ENCODE measurements at regions not wholly inside any gene's neighbourhood (a gene's known extent, or its start where the extent isn't known, plus 50 kb on each side); places are given as distances from the start of the nearest gene placed in this dataset.

DNA sequence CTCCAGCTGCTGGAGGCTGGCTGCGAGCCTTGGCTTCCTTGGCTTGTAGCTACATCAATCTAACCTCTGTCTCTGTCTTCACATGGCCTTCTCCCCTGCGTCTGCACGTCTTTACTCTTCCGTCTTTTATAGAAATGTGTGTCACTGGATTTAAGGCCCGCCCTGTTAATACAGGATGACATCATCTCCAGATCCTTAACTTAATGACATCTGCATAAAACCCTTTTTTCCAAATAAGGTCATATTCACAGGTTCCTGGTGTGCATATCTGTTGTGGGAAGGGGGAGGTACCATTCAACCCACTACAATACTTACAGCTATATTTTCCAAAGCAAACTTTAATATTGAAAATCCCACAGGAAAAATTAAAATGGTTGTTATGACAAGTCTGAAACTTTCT lies 165.3 kb upstream of the FOXD3 start:
- H3K4me1 ChIP-seq = no peaks in the 10 kb centered on the region
- H3K4me3 ChIP-seq = no peak overlapping the region
- no peaks in the 10 kb centered on the region for H3K9me3 ChIP-seq
- DNase-seq = no peak
- in situ Hi-C loops (cut with MboI; ENCODE audit: low pct_ligation_motif_present in 1 of 4, low pct_unique_long_range_greater_than_20kb in 1 of 4, low sequenced_read_pairs in 3 of 4) (no loop called here), intact Hi-C loops (cut with DNase I; ENCODE audit: low total_unique reads) (no loop called here)
- no peak overlapping the region for H3K27ac ChIP-seq
- H3K27me3 ChIP-seq = peaks cover 3% of the 10 kb centered on the region
- no peaks in the 10 kb centered on the region for H3K36me3 ChIP-seq
- WGBS, 2 donors (ENCODE audit: low coverage in 1 of 2) = 81 to 87% methylated on average over 4 to 5 of the region's 5 CpGs
- TF ChIP-seq POLR2AphosphoS5 (IDR thresholded peaks at IDR 0.05) = no peak
- no peak for TF ChIP-seq POLR2A (IDR thresholded peaks at IDR 0.05)
- TF ChIP-seq, protein P1, sequence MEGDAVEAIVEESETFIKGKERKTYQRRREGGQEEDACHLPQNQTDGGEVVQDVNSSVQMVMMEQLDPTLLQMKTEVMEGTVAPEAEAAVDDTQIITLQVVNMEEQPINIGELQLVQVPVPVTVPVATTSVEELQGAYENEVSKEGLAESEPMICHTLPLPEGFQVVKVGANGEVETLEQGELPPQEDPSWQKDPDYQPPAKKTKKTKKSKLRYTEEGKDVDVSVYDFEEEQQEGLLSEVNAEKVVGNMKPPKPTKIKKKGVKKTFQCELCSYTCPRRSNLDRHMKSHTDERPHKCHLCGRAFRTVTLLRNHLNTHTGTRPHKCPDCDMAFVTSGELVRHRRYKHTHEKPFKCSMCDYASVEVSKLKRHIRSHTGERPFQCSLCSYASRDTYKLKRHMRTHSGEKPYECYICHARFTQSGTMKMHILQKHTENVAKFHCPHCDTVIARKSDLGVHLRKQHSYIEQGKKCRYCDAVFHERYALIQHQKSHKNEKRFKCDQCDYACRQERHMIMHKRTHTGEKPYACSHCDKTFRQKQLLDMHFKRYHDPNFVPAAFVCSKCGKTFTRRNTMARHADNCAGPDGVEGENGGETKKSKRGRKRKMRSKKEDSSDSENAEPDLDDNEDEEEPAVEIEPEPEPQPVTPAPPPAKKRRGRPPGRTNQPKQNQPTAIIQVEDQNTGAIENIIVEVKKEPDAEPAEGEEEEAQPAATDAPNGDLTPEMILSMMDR (IDR thresholded peaks at IDR 0.05) = no peak
- TF ChIP-seq EP300 (IDR thresholded peaks at IDR 0.05; ENCODE audit: low read depth) = no peak

DNA sequence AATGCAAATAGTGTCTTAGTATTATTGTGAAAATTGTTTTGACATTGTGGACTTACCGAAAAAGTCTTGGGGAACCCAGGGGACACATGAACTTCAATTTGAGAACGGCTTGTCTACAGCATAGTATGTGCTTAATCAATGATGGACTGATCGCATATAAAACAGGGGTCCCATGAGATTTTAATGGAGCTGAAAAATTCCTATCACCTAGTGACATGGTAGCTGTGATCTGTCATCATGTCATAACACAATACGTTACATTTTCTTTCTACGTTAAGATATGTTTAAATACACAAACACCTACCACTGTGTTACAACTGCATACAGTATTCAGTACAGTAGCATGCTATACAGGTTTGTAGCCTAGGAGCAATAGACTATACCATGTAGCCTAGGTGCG lies 153.3 kb upstream of the FOXD3 start:
- no peak overlapping the region for H3K27ac ChIP-seq
- H3K9me3 ChIP-seq = no peaks in the 10 kb centered on the region
- H3K27me3 ChIP-seq = no peaks in the 10 kb centered on the region
- H3K4me1 ChIP-seq = no peaks in the 10 kb centered on the region
- in situ Hi-C loops (cut with MboI; ENCODE audit: low pct_ligation_motif_present in 1 of 4, low pct_unique_long_range_greater_than_20kb in 1 of 4, low sequenced_read_pairs in 3 of 4) (no loop called here), intact Hi-C loops (cut with DNase I; ENCODE audit: low total_unique reads) (no loop called here)
- WGBS, 2 donors (ENCODE audit: low coverage in 1 of 2) = 69 to 81% methylated on average over 6 of the region's 6 CpGs
- TF ChIP-seq EP300 (IDR thresholded peaks at IDR 0.05; ENCODE audit: low read depth) (no peak), POLR2A (IDR thresholded peaks at IDR 0.05) (no peak), POLR2AphosphoS5 (IDR thresholded peaks at IDR 0.05) (no peak)
- TF ChIP-seq, protein P1 (IDR thresholded peaks at IDR 0.05) = no peak
- no peak overlapping the region for H3K4me3 ChIP-seq
- DNase-seq = no peak
- H3K36me3 ChIP-seq = no peaks in the 10 kb centered on the region

DNA sequence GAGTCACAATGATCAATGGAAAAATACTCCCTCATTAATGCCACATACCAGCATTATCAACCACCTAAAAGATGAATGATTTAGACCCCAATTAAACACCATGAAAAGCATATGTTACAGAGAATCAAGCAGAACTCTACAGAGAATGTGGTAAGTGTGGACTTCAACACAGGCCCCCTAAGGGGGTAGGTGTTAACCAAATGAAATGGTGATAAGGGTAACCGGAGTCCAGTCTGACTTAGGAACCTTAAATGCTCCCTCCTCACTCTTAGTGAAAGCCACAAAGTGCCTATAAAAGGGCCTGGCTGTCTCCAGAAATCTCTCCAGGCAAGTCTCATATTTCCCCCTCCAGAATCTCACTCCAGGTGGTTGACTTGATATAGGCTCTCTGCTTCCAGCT lies 149.2 kb upstream of the FOXD3 start:
- in situ Hi-C loops (cut with MboI; ENCODE audit: low pct_ligation_motif_present in 1 of 4, low pct_unique_long_range_greater_than_20kb in 1 of 4, low sequenced_read_pairs in 3 of 4) = no loop called here
- 38 to 63% methylated on average over 1 of the region's 1 CpG for WGBS, 2 donors (ENCODE audit: low coverage in 1 of 2)
- no peak for TF ChIP-seq POLR2AphosphoS5 (IDR thresholded peaks at IDR 0.05)
- TF ChIP-seq, protein P1 (IDR thresholded peaks at IDR 0.05) = no peak

DNA sequence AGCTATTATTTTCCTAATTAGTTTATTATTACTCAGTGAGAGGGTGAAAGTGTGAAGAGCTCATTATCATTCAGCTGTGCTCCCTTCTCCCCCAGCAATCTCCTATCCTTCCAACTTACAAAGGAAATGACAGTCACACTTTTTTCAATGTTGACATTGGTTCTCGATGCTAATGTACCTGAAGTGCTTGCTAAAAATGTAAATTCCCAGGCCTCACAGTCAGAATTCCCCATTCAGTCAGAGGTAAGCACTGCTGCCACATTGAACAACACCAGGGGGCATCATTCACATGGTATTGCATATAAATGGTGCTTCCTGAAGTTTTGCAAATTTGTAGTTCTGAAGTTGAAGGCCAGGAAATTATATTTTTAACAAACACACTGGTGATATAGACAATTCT lies 132.7 kb upstream of the FOXD3 start:
- TF ChIP-seq, protein P1 (IDR thresholded peaks at IDR 0.05) = no peak
- no peak for TF ChIP-seq POLR2A (IDR thresholded peaks at IDR 0.05)
- no peak for TF ChIP-seq EP300 (IDR thresholded peaks at IDR 0.05; ENCODE audit: low read depth)
- no peak for TF ChIP-seq POLR2AphosphoS5 (IDR thresholded peaks at IDR 0.05)
- no peak for DNase-seq
- in situ Hi-C loops (cut with MboI; ENCODE audit: low pct_ligation_motif_present in 1 of 4, low pct_unique_long_range_greater_than_20kb in 1 of 4, low sequenced_read_pairs in 3 of 4) = no loop called here

More for the DNA sequence above, 149.2 kb upstream of the FOXD3 start:
- no peaks in the 10 kb centered on the region for H3K27me3 ChIP-seq
- DNase-seq = no peak
- H3K36me3 ChIP-seq = no peaks in the 10 kb centered on the region
- intact Hi-C loops (cut with DNase I; ENCODE audit: low total_unique reads) = no loop called here
- H3K4me3 ChIP-seq = no peak overlapping the region
- H3K27ac ChIP-seq = no peak overlapping the region
- no peaks in the 10 kb centered on the region for H3K4me1 ChIP-seq
- no peaks in the 10 kb centered on the region for H3K9me3 ChIP-seq

More for the DNA sequence above, 132.7 kb upstream of the FOXD3 start:
- Histone ChIP-seq H3K9me3 (no peaks in the 10 kb centered on the region), H3K4me1 (no peaks in the 10 kb centered on the region), H3K27me3 (no peaks in the 10 kb centered on the region), H3K4me3 (no peak overlapping the region), H3K27ac (no peak overlapping the region), H3K36me3 (no peaks in the 10 kb centered on the region)
- intact Hi-C loops (cut with DNase I; ENCODE audit: low total_unique reads) = no loop called here
- 11 to 26% methylated on average over 1 of the region's 1 CpG for WGBS, 2 donors (ENCODE audit: low coverage in 1 of 2)

All from transverse colon (tissue), 4 donors.